Stomach (tissue), 8 donors: ENCODE measurements at regions not wholly inside any gene's neighbourhood (a gene's known extent, or its start where the extent isn't known, plus 50 kb on each side); places are given as distances from the start of the nearest gene placed in this dataset.

ENCODE experiments used
- DNase-seq, 2 donors: peaks; one replicate each; pipeline versions ENCODE4 v3.0.0 to v3.0.0-alpha.2; 2013 to 2019
- H3K27ac ChIP-seq, 5 donors: fragments of 200-600 bp in 4 of 5; sonication (generic) in 4 of 5; one replicate each; pipeline ENCODE4 v1.5.1; 2013 to 2019; ENCODE audit warnings: mild to moderate bottlenecking in 1 of 5, moderate library complexity in 1 of 5
- H3K27me3 ChIP-seq, 3 donors: fragments of 200-600 bp; sonication (generic); one replicate each; pipeline ENCODE4 v1.5.1; 2017 to 2019; ENCODE audit warnings: mixed run types in 1 of 3
- H3K36me3 ChIP-seq, 4 donors: fragments of 200-600 bp; sonication (generic); 1 replicate in 3 of 4; 2 replicates in 1 of 4; pipeline ENCODE4 v1.5.1; 2016 to 2019
- H3K4me1 ChIP-seq, 4 donors: fragments of 200-600 bp; sonication (generic); one replicate each; pipeline ENCODE4 v1.5.1; 2016 to 2019
- H3K4me3 ChIP-seq, 4 donors: fragments of 200-600 bp; sonication (generic) in 3 of 4; one replicate each; pipeline ENCODE4 v1.5.1; 2016 to 2019; ENCODE audit warnings: mild to moderate bottlenecking in 1 of 4
- H3K9me3 ChIP-seq, 4 donors: fragments of 200-600 bp; sonication (generic); one replicate each; pipeline ENCODE4 v1.5.1; 2016 to 2019
- EP300 ChIP-seq: sonication (generic); formaldehyde crosslinking; IDR thresholded peaks from one replicate; pipeline ENCODE4 v1.6.1; 2017; ENCODE audit warnings: antibody characterized with exemption
- POLR2A ChIP-seq, 4 donors: fragments of 450-650 bp; IDR thresholded peaks; one replicate each; pipeline ENCODE4 v1.6.1; 2016; ENCODE audit warnings: antibody characterized with exemption in 4 of 4, control low read depth in 2 of 4, mild to moderate bottlenecking in 1 of 4, moderate library complexity in 1 of 4
- POLR2AphosphoS5 ChIP-seq, 3 donors: sonication (generic); formaldehyde crosslinking; IDR thresholded peaks; one replicate each; pipeline ENCODE4 v1.6.1; 2016; ENCODE audit warnings: antibody characterized with exemption in 3 of 3
- WGBS, 5 donors: extraction: QIAGEN DNeasy Blood & Tissue Kit in 3 of 5; methylation state at CpG; one replicate each; pipeline versions ENCODE4 v1.1.5 to v1.1.7; 2013 to 2018; 5-methylcytosine and 5-hydroxymethylcytosine counted together
- intact Hi-C: fragments of 100-400 bp; cut with DNase I; formaldehyde crosslinking; loops from one replicate; pipeline ENCODE4 v1.15.1; 2023; ENCODE audit warnings: low total_unique reads
- TF ChIP-seq, protein P1 (sequence below), 7 experiments: fragments of 450-650 bp in 4 of 7; fragments of 200-600 bp in 3 of 7; sonication (generic) in 3 of 7; IDR thresholded peaks; one replicate each; pipeline ENCODE4 v1.5.1; 2016 to 2019; ENCODE audit warnings: antibody characterized with exemption in 7 of 7, control low read depth in 2 of 7, mild to moderate bottlenecking in 1 of 7
- donor health status: healthy with polysubstance abuse.
- donor health status: Bipolar disorder and iron deficiency.
- donor health status: healthy.

GRCh38 chr18:24840051-24840450 lies 379.6 kb downstream of the HRH4 start:
- Histone ChIP-seq H3K4me1 (no peaks in the 10 kb centered on the region), H3K27me3 (no peaks in the 10 kb centered on the region), H3K27ac (no peak overlapping the region), H3K4me3 (no peak overlapping the region), H3K36me3 (no peaks in the 10 kb centered on the region), H3K9me3 (no peaks in the 10 kb centered on the region)
- intact Hi-C loops = no loop called here
- DNase-seq = no peak
- TF ChIP-seq, protein P1, sequence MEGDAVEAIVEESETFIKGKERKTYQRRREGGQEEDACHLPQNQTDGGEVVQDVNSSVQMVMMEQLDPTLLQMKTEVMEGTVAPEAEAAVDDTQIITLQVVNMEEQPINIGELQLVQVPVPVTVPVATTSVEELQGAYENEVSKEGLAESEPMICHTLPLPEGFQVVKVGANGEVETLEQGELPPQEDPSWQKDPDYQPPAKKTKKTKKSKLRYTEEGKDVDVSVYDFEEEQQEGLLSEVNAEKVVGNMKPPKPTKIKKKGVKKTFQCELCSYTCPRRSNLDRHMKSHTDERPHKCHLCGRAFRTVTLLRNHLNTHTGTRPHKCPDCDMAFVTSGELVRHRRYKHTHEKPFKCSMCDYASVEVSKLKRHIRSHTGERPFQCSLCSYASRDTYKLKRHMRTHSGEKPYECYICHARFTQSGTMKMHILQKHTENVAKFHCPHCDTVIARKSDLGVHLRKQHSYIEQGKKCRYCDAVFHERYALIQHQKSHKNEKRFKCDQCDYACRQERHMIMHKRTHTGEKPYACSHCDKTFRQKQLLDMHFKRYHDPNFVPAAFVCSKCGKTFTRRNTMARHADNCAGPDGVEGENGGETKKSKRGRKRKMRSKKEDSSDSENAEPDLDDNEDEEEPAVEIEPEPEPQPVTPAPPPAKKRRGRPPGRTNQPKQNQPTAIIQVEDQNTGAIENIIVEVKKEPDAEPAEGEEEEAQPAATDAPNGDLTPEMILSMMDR (IDR thresholded peaks at IDR 0.05) = no peak
- TF ChIP-seq POLR2A (IDR thresholded peaks at IDR 0.05) = no peak
- TF ChIP-seq POLR2AphosphoS5 (IDR thresholded peaks at IDR 0.05) = no peak
- TF ChIP-seq EP300 = no peak
- WGBS, 5 donors = 83 to 91% (median 88%) methylated on average over 3 of the region's 3 CpGs

GRCh38 chr18:24840640-24841039 lies 380.2 kb downstream of the HRH4 start:
- H3K4me3 ChIP-seq = no peak overlapping the region
- no peak overlapping the region for H3K27ac ChIP-seq
- DNase-seq = no peak
- intact Hi-C loops = no loop called here
- no peaks in the 10 kb centered on the region for H3K36me3 ChIP-seq
- WGBS, 5 donors = 78 to 84% (median 82%) methylated on average over 6 of the region's 6 CpGs
- H3K9me3 ChIP-seq = no peaks in the 10 kb centered on the region
- TF ChIP-seq, protein P1 (IDR thresholded peaks at IDR 0.05) = no peak
- TF ChIP-seq EP300 (no peak), POLR2AphosphoS5 (IDR thresholded peaks at IDR 0.05) (no peak), POLR2A (IDR thresholded peaks at IDR 0.05) (no peak)
- H3K4me1 ChIP-seq = no peaks in the 10 kb centered on the region
- H3K27me3 ChIP-seq = no peaks in the 10 kb centered on the region

- TF ChIP-seq POLR2AphosphoS5 (IDR thresholded peaks at IDR 0.05) (no peak), POLR2A (IDR thresholded peaks at IDR 0.05) (no peak), EP300 (no peak)
- TF ChIP-seq, protein P1 (IDR thresholded peaks at IDR 0.05) = no peak
- no peaks in the 10 kb centered on the region for H3K27me3 ChIP-seq
- no peaks in the 10 kb centered on the region for H3K9me3 ChIP-seq
- 84 to 90% (median 88%) methylated on average over 8 of the region's 8 CpGs for WGBS, 5 donors
- no peak for DNase-seq
- intact Hi-C loops = no loop called here
- no peaks in the 10 kb centered on the region for H3K36me3 ChIP-seq
- no peaks in the 10 kb centered on the region for H3K4me1 ChIP-seq
- H3K4me3 ChIP-seq = no peak overlapping the region
- no peak overlapping the region for H3K27ac ChIP-seq
Observed at GRCh38 chr18:24841536-24841935, 381.1 kb downstream of the HRH4 start.

DNA sequence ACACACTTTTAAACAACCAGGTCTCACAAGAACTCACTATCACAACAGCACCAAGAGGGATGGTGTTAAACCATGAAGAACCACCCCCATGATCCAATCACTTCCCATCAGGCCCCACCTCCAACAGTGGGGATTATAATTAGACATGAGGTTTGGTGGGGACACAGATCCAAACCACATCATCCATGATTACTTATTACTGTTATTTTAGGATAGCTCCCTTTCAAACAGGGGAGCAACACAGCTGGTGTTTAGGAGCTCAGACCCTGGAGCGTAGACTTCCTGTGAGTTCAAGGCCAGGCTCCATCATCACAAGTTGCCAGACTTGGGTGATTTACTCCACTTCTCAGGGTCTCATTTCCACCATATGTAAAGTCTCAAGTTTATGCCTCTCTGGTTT lies 382.7 kb downstream of the HRH4 start:
- Histone ChIP-seq H3K4me1 (no peaks in the 10 kb centered on the region), H3K36me3 (no peaks in the 10 kb centered on the region), H3K27ac (no peak overlapping the region), H3K9me3 (no peaks in the 10 kb centered on the region), H3K27me3 (no peaks in the 10 kb centered on the region), H3K4me3 (no peak overlapping the region)
- DNase-seq = no peak
- TF ChIP-seq POLR2AphosphoS5 (IDR thresholded peaks at IDR 0.05) (no peak), EP300 (no peak), POLR2A (IDR thresholded peaks at IDR 0.05) (no peak)
- TF ChIP-seq, protein P1 (IDR thresholded peaks at IDR 0.05) = no peak
- intact Hi-C loops = no loop called here
- WGBS, 5 donors = 86 to 97% (median 91%) methylated on average over 1 of the region's 1 CpG
